B cell (primary cell): ENCODE measurements at regions not wholly inside any gene's neighbourhood (a gene's known extent, or its start where the extent isn't known, plus 50 kb on each side); places are given as distances from the start of the nearest gene placed in this dataset.

Experiments used
- EZH2 ChIP-seq: IDR thresholded peaks from 2 replicates; pipeline ENCODE4 v1.6.1; 2012; ENCODE audit warnings: borderline replicate concordance, low read depth, mild to moderate bottlenecking, moderate library complexity, low read length; ENCODE audit not compliant: insufficient read depth, poor library complexity, severe bottlenecking
- TF ChIP-seq, protein P1 (sequence below): fragments of 200-600 bp; IDR thresholded peaks from one replicate; pipeline ENCODE4 v1.8.0; 2022; ENCODE audit warnings: antibody characterized with exemption, mild to moderate bottlenecking

- TF ChIP-seq, protein P1, sequence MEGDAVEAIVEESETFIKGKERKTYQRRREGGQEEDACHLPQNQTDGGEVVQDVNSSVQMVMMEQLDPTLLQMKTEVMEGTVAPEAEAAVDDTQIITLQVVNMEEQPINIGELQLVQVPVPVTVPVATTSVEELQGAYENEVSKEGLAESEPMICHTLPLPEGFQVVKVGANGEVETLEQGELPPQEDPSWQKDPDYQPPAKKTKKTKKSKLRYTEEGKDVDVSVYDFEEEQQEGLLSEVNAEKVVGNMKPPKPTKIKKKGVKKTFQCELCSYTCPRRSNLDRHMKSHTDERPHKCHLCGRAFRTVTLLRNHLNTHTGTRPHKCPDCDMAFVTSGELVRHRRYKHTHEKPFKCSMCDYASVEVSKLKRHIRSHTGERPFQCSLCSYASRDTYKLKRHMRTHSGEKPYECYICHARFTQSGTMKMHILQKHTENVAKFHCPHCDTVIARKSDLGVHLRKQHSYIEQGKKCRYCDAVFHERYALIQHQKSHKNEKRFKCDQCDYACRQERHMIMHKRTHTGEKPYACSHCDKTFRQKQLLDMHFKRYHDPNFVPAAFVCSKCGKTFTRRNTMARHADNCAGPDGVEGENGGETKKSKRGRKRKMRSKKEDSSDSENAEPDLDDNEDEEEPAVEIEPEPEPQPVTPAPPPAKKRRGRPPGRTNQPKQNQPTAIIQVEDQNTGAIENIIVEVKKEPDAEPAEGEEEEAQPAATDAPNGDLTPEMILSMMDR = no peak
- TF ChIP-seq EZH2 = no peak
These were observed 229.1 kb downstream of the TM9SF2 start for GRCh38 chr13:99730403-99730802.
